SW 1271 (cell line): ENCODE measurements at regions not wholly inside any gene's neighbourhood (a gene's known extent, or its start where the extent isn't known, plus 50 kb on each side); places are given as distances from the start of the nearest gene placed in this dataset.

Experiments used
- DNase-seq, 2 experiments: peaks; one replicate each; lab custom pipeline; 2025; lab: John Stamatoyannopoulos, UW

DNA sequence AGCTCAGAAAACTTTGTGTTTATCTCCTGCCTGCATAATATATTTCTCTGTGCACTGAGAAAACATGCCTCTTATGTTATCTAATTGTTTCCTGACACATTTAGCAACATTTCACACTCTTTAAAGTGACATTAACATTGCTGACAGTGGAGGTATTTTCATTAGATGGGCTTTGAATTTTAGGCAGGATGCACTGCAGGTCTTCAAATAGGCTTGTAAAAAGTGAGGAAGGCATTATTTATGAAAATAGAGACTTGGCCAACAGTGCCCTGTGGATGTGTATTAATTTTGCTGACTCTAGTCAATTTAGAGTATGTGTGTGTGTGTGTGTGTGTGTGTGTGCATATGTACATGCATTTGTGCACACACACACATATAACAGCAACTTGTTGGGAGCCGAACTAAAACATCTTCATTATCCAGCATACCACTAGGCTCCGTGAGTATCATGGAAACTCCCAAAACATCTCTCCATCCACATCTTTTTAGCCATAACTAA is 429.5 kb upstream of the WWC1 start:
- no peak for DNase-seq

DNA sequence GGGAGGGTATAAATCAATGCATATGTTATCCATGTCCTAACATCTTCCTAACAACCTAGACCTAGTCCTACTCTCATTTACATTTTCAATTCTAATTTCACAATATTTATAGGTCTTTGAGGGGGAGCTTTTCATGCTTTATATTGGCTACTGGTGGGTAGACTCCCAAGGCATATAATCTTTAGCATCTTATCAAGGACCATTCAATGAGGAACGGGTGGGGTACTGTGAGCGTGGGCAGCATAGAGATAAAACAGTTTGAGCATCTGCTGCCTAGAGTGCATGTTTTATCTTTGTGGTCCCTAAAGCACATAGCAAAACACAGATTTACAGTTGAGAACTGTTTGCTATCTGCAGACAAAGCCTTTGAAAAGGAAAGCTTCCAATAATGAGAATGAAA is 427.6 kb upstream of the WWC1 start:
- no peak for DNase-seq

DNA sequence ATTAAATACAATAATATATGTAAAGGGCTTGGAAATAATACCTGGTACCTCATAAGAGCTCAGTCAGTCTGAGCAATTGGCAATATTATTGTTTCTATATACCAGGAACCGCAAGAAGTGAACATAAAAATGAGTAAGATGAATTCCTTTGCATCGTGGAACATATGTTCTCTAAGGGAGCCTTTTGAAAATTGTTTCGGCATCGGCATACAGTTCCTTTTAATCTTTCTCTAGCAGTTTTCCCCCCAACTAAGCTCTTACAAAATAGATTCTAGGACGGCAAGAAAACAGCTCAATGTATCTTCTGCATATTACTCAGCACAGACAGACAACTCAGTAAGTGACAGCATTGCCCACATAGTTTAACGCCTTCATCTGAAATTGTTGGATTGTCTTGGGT is 426.6 kb upstream of the WWC1 start:
- no peak for DNase-seq

DNA sequence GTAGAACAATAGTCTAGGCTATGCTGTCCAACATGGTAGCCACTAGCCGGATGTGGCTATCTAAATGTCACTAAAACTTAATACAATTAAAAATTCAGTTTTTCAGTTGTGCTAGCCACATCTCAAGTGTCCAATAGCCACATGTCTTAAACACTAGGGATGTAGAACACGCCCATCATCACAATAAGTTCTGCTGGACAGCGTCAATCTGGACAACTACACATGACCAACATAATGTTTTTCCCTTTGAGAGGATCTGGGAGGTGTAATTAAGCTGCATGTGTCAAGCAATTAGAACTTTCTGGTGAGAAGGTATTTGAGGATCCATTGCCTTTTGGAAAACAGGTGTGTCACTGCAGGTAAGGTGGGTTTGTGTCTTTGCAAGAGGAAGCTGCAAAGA is 424.6 kb upstream of the WWC1 start:
- no peak for DNase-seq

DNA sequence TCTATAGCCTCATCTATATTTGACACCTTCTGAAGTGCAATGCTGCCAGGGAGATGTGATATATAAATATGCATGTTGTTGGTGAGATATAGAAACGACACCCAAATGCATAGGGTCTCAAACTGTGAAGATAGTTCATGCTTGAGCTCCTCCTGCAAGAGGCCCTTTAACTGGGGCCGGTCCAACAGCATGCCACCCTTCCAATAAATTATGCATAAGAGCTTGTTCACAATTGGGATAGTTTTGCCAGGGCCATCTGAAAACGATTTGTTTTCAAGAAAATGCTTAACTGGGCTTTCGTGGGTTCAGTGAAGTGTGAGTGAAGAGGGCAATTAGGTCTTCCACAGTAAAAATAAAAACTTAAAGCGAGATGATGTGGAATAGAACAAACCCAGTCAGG is 424.2 kb upstream of the WWC1 start:
- no peak for DNase-seq

DNA sequence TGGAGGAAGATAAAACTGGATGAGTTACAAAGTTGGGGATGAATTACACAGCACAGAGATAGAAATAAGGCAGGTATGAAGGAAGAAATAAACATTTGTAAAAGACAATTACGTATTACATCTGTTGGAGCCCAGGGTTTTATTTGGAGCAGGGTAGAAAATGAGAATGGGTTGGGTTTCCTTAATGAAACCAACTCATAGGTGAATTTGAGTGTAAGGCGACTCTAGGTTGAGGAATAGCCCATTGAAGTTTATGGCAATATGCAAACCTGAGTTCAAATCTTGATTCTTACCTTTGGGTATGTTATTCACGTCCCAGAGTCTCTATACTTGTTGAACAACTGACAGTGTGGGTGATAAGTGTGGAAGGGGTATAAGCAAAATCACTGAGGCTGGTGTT is 422.3 kb upstream of the WWC1 start:
- DNase-seq: no peak

DNA sequence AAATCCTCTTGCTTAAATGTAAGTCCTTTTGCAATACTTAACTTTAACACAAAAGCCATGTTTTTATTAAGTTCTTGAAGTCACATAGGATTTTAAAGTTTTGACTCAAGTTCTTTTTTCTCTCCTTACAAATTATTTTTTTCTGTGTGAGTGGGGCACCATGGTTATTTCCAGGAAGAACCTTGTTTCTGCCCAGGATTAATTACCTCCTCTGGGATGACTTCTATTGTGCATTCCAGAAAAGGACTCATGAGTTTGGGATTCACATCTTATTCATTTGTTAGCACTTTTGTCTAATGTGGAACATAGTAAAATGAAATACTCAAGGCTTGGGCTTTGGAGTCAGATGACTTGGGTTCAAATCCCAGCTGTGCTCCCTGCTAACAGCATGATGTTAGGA is 421.4 kb upstream of the WWC1 start:
- DNase-seq: no peak

DNA sequence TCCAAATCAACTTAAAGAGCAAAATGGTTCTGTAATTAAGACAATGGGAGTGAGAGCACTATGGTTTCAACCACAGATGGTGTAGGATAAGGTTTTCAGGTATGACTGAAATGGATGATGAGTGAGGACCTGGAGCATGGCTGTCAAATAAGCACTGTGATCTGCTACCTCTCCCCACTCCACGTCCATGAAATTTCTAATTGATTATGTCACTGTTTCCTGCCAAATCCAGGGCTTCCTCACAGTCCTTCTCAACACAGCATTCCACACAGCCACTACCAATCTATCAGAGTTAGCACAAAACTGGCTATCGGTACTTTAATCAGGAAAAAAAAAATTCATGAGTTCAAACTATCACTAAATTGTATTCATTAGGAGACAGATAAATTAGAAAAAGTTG is 420.4 kb upstream of the WWC1 start:
- no peak for DNase-seq

DNA sequence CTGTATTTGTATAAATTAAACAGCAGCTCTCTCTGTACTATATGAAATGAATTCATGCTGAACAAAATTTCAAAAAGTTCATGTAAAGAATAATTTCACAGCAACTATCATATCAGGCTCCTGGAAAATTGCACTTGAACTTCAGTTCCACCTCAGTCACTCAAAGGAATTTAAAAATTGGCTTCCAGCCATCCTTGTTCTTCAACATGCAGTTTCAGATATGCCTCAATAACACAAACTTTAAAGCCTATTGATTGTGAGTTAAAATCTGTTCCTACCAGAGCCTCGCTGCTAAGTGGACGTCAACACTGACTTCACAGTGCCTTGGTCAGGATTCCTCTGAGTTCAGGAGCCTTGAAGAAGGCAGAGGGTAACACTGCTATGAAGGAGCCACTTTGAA is 418.7 kb upstream of the WWC1 start:
- no peak for DNase-seq

DNA sequence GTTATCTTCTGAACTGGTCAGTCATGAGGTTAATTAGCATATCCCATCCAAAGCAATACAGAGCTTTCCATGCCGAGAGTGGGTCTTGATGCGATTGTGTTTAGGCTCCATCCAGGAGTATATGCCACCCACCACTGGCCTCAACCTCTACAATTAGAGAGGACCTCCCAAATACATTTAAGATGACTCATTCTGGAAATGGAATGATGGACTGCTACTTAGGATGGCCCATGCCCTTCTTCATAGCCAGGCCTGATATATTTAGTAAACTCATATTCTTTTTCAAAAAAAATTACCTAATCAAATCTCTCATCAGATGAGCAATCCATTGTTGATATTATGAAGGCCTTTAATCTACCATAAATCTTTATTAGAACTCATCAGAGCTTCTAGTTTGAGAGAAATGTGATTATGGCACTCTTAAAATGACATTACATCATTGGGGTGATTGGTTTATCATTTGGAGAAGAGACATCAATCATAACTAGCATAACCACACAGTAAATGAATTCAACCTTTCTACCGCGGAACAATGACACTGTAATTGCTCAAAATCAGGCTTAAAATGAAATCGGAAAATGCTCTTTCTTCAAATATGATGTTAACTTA is 414.2 kb upstream of the WWC1 start:
- no peak for DNase-seq

DNA sequence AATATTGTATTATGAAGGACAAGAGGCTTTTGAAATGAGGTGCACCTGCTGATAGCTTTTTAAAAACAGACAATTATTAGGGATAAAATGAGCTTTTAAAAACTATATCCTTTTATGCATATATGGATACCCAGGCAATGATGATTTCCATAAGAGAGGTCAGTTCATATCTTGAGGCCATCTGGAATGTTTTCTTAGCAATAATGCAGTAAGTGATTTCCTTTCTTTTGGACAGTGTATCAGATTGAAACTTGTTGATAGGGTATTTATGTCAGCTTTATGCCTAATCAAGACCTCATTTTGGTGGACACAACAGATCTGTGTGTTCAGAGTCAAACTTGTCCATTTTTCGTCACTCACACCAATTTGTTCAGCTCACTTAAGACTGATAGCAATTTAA is 413.5 kb upstream of the WWC1 start:
- DNase-seq: no peak

DNA sequence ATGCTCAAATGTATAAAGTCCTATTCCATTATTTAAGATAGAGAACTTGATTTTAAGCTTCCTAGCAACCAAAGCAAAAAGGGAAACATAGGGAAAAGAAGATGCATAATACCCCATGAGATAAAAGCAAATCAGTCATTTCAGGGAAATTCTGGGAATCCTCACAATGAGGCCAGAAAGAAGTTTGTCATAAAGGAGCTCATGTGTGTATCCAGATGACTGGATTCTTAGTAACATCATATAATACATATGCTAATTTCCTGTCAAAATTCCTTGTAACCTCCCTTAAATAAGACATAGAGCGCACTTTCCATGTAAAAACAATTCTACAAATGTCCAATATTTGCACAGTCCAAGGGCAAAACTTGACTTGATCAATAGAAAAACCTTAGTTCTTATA is 411.0 kb upstream of the WWC1 start:
- DNase-seq: no peak

DNA sequence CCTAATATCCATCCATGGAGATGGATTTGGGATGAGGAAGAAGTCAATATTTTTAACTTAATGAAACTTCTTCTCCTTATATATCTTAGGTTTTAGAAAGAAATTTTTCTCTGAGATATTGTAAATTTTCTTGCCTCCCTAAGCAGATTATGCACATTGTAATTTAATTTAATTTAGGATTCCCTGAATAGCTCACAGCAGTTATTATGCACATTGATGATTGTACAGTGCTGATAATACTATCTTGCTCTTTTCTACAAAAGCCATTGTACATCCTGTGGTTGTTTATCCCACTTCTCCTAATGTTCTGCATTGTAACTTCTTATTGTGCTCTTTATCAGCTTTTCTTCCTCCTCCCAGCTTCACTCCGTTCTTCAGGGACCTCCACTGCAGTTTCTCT is 410.4 kb upstream of the WWC1 start:
- no peak for DNase-seq

DNA sequence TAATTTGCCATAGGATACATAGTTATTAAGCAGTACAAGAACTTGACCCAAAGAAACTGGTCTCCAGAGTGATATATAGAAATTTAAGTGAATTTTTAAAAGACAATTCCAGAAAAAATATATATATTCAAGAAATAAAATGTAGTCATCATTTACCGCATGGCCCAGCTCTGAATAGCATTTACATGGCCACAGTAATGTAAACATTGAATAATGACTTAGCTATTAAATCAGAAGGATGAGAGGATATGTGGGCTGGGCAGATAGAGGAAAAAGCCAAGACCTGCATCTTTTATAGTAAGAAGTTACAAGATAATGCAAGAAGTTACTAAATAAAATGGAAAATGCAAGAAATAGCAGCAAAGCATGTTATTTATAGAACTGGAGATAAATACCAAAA is 405.2 kb upstream of the WWC1 start:
- no peak for DNase-seq

DNA sequence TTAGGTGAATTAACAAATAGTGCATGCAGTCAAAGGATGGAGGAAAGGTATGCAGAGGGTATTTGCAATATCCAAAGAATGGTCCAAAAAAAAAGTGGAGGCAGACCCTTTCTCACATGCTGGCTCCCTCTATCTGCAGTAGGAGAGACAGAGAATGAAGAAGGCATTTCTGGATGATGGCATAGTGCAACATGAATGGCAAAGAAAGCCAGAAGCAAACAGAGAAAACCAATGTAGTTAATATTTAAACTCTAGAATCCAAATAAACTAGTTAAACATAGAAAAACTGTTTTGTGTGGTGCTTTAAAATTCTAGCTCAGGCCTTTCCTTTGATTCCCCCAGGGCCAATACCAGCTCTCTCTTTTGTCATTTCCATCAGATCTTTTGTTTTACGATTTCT is 403.1 kb upstream of the WWC1 start:
- DNase-seq: no peak

DNA sequence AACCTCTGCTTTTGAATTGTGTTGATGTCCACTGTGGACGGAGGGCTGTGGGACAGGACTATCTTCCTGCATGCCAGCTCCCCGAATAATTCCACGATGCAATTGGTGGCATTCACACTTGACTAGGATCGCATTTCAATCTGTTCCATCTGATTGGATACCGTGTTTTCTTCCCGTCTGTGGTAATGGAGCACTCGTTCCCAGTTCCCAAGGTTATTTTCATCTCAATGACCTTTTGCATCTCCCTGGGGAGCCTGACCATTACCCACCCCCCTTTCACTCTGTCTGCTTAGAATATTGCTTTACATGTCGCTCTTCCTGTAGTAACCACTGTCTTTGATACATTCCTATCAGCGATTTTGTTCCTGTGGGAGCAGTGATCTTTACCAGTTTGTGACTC is 402.2 kb upstream of the WWC1 start:
- DNase-seq: no peak

DNA sequence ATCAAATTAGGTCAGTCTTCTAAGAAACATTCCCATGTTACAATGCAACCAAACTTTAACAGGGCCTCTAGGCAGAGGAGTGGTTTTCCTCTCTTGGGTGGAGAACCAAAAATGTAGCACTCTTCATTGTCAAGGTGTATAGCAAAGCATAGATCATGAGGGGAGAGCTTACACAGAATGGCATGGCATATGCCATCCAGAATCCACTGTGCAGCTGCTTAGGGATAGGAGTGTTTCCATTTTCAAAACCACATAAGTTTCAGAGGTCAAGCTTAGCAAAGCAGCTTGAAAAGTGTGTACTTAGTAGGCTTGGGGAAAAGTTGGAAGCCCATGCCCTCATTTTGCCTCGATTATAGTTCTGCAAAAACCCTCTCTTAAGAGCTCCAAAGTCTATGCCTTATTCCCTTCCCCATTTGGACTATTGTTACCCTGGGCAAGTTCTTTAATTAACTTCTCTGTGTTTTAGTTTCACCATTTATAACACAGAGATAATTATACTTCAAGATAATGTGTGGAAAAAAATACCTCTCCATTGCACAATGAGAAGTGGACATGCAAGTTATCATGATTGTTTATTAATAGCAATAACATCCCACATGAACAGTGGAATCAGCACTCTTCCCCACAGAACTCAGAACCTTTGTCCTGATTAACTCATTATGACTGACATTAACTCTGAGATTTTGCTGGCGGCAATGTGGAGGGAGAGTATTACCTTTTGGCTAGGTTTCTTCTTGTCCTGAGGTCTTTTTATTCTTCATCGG is 398.9 kb upstream of the WWC1 start:
- no peak for DNase-seq

DNA sequence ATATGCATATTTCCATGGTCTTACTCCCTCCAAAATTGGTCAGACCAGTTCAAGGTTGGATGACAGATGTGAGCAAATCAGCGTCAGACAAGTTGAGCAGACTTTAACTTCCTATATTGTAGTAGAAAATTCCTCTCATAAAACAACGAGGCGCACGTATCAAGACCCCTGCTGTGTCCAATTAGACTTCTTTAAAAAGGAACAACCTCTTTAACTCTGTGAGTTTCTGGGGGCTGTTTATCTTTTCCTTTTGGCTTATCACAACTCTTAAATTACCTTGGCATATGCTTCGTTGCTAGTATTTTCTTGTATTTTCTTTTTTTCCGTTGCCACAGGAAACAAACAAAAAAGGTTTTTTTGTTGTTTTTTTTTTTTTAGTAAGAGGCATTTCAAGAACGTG is 398.2 kb upstream of the WWC1 start:
- no peak for DNase-seq

DNA sequence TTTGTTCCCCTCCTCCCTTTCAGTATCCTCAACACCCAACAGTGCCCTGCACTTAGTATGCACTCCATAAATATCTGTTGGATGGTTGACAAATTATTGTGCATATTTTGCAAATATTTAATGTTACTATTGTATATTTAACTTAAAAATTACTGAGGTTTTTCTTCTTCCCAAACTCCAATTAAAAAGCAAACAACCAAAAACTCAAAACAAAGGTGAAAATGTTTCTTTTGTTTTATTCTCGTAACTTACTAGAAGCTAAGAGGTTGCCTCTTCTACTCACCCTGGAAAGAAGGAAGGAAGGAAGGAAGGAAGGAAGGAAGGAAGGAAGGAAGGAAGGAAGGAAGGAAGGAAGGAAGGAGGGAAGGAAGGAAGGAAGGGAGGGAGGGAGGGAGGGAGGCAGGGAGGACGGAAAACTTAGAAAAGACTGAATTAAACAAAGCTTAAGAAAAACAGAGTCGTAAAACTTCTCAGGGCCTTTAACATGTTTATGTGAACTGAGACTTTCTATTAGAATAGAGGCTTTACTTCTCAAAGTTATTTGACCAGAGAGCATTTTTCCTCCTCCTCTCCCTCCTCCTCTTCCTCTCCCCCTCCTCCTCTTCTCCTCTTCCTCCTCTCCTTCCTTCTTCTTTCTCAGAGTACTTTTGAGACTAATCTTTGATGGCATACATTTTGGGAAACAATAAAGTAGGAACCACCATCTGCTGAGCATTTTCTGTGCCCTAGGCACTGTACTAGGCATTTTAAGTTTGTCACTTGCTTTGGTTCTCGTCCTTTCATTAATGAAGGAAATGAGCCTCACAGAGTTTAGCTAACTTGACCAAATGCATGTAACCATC is 396.6 kb upstream of the WWC1 start:
- no peak for DNase-seq

DNA sequence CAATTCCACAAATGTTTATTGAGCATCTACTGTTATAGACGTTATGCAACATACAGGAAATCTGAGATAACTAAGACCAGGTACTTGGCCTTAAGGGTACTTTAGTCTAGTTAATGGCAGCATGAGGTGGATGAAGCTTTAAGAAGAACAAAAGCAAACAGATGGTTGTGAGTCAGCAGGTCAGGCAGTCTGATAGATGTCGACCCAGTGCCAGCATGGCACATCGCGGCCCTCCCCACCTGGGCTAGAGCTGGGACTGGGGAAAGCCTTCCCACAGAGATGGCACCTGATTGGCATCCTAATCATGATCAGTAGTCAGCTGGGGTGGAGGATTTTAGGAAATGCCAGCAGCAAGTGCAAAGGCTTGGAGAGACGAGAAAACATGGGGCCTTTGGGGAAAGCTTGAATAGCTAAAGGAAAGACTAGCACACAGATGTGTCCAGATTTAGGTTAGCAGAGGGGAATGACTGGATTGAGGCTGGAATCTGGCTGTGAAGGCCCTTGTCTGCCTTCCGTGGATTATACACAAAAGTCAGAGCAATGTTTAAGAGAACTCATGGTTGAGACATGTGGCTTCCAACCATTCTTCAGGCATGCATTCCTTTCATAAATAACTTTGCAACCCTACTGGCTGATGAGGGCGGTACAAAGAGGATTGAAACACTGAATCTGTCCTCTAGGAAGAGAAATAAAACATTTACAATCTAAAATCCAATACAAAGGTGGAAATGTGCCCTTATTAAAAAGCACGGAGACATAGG is 395.4 kb upstream of the WWC1 start:
- no peak for DNase-seq

DNA sequence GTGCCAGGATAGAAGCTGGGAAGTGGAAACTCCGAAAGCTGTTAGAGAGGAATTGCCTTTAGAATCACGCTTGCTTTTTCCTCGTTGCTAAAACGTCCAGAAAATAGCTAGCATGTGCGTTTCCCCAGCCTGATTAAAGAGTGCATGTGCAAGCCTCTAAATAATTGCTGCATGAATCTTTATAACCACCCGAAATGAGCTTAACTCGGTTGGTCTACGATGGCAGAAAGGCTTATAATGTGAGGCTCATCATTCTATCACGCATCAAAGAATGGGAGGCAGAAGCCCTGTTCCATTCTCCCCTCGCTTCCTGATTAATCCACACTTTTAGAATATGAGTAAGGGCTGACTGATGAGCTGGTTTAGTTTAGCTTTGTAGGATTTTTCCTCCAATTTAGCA is 394.6 kb upstream of the WWC1 start:
- DNase-seq: no peak

DNA sequence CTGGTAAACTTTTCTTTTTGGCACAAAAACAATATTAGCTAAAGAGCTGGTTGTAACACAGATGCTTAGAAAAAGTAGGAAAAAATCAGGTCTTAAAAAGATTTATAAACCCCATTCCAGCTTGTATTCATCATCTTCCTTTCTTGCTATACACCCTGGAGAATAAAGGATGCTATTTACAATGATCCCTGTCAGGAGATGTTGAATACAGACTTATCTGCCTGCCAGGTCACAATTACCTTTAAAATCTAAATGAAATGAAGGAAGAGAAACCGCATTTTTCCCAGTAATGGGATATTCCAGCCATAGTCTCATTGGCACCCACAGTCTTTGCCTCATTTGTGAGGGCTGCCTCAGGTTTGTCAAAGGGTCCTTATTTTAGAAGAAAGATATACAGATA is 394.1 kb upstream of the WWC1 start:
- DNase-seq: no peak
